ENCODE measurements at regions not wholly inside any gene's neighbourhood (a gene's known extent, or its start where the extent isn't known, plus 50 kb on each side); places are given as distances from the start of the nearest gene placed in this dataset.
"Not testable (repeated sequence)": the region's sequence is repeated elsewhere in the genome, so short reads cannot be mapped to it uniquely, and the experiment has no call there.

DNA sequence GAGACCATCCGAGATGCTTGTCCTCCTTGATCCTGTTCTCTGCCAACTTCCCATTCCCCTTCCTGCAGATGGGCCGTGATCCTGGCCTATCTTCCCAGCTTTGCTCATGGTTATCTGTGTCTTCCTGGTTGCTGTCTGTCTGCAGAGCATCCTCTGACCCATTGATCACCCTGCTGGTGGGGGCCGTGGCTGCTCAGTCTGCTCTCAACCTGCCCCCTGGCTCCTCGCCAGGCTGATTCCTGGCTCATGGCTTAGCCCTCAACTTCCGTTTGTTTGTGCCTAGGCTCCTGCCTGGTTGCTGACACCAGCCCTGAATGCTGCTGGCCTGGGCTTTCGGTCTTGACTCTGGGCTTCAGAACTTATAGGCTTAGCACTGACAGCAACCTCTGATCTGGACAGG lies 67.1 kb upstream of the SMIM15 start:
- H3K27ac ChIP-seq = no peak overlapping the region
- TF ChIP-seq POLR2A (IDR thresholded peaks at IDR 0.05) = no peak
- TF ChIP-seq, protein P1, sequence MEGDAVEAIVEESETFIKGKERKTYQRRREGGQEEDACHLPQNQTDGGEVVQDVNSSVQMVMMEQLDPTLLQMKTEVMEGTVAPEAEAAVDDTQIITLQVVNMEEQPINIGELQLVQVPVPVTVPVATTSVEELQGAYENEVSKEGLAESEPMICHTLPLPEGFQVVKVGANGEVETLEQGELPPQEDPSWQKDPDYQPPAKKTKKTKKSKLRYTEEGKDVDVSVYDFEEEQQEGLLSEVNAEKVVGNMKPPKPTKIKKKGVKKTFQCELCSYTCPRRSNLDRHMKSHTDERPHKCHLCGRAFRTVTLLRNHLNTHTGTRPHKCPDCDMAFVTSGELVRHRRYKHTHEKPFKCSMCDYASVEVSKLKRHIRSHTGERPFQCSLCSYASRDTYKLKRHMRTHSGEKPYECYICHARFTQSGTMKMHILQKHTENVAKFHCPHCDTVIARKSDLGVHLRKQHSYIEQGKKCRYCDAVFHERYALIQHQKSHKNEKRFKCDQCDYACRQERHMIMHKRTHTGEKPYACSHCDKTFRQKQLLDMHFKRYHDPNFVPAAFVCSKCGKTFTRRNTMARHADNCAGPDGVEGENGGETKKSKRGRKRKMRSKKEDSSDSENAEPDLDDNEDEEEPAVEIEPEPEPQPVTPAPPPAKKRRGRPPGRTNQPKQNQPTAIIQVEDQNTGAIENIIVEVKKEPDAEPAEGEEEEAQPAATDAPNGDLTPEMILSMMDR (IDR thresholded peaks at IDR 0.05) = no peak
- intact Hi-C loops (cut with DNase I; ENCODE audit: low total_unique reads) = no loop called here
- H3K9me3 ChIP-seq = no peaks in the 10 kb centered on the region
- H3K36me3 ChIP-seq (ENCODE audit: low read depth, missing control alignments) = no peaks in the 10 kb centered on the region
- no peaks in the 10 kb centered on the region for H3K27me3 ChIP-seq
- no peak for DNase-seq
- WGBS, 2 donors = 64 to 66% methylated on average over 6 of the region's 6 CpGs
- no peaks in the 10 kb centered on the region for H3K4me1 ChIP-seq
- no peak overlapping the region for H3K4me3 ChIP-seq

GRCh38 chr5:61230492-61230891 lies 68.2 kb upstream of the SMIM15 start:
- H3K9me3 ChIP-seq = no peaks in the 10 kb centered on the region
- no peak overlapping the region for H3K27ac ChIP-seq
- H3K4me1 ChIP-seq = no peaks in the 10 kb centered on the region
- H3K4me3 ChIP-seq = no peak overlapping the region
- DNase-seq = no peak
- no peaks in the 10 kb centered on the region for H3K36me3 ChIP-seq (ENCODE audit: low read depth, missing control alignments)
- intact Hi-C loops (cut with DNase I; ENCODE audit: low total_unique reads) = no loop called here
- TF ChIP-seq POLR2A (IDR thresholded peaks at IDR 0.05) = no peak
- TF ChIP-seq, protein P1 (IDR thresholded peaks at IDR 0.05) = no peak
- WGBS, 2 donors = 92 to 94% methylated on average over 3 of the region's 3 CpGs
- H3K27me3 ChIP-seq = no peaks in the 10 kb centered on the region

- TF ChIP-seq, protein P1 (IDR thresholded peaks at IDR 0.05) = no peak
- TF ChIP-seq POLR2A (IDR thresholded peaks at IDR 0.05) = no peak
- intact Hi-C loops (cut with DNase I; ENCODE audit: low total_unique reads) = no loop called here
- Histone ChIP-seq H3K4me3 (no peak overlapping the region), H3K27me3 (no peaks in the 10 kb centered on the region), H3K36me3 (ENCODE audit: low read depth, missing control alignments) (no peaks in the 10 kb centered on the region), H3K9me3 (no peaks in the 10 kb centered on the region), H3K4me1 (no peaks in the 10 kb centered on the region), H3K27ac (no peak overlapping the region)
- DNase-seq = no peak
Observed at GRCh38 chr5:61231813-61232212, 69.5 kb upstream of the SMIM15 start.

- Histone ChIP-seq H3K9me3 (no peaks in the 10 kb centered on the region), H3K4me1 (no peaks in the 10 kb centered on the region), H3K27me3 (no peaks in the 10 kb centered on the region), H3K27ac (no peak overlapping the region), H3K36me3 (ENCODE audit: low read depth, missing control alignments) (no peaks in the 10 kb centered on the region), H3K4me3 (no peak overlapping the region)
- intact Hi-C loops (cut with DNase I; ENCODE audit: low total_unique reads) = no loop called here
- no peak for DNase-seq
- WGBS, 2 donors = 51 to 77% methylated on average over 3 of the region's 3 CpGs
- no peak for TF ChIP-seq POLR2A (IDR thresholded peaks at IDR 0.05)
- TF ChIP-seq, protein P1 (IDR thresholded peaks at IDR 0.05) = no peak
Observed at GRCh38 chr5:61232490-61233050, 70.3 kb upstream of the SMIM15 start.

DNA sequence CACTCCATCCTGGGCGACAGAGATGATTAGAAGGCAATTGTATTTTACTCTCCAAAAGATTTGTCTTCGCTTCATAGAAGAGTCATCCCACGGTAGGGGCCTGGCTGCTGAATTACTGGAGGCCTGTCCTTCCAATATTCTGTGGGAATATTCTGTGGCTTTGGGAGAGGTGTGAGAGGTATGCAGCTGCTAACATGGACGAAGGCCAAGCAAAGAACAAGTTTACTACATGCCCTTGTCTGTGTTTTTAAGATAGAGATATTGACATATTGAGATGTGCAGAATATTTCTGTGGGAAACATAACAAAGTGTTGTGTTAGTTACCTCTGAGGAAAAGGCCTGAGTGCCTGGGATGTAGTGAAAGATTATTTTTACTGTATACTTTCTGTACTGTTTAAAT lies 71.8 kb upstream of the SMIM15 start:
- Histone ChIP-seq H3K27ac (no peak overlapping the region), H3K27me3 (no peaks in the 10 kb centered on the region)
- intact Hi-C loops (cut with DNase I; ENCODE audit: low total_unique reads) = no loop called here

DNA sequence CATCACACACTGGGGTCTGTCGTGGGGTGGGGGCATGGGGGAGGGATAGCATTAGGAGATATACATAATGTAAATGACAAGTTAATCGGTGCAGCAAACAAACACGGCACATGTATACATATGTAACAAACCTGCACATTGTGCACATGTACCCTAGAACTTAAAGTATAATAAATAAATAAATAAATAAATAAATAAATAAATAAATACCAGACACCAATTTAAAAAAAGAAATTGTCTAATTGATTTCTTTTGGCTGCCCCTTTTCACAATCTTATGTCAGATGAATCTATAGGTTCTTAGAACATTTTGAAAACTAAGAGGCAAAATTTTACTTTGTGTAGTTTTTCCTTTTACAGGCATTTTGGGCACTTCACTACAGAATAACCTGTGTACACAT lies 74.4 kb upstream of the SMIM15 start:
- H3K4me1 ChIP-seq; H3K36me3 ChIP-seq (ENCODE audit: low read depth, missing control alignments); H3K27me3 ChIP-seq; H3K4me3 ChIP-seq; intact Hi-C loops (cut with DNase I; ENCODE audit: low total_unique reads); DNase-seq; H3K9me3 ChIP-seq; H3K27ac ChIP-seq: not testable (repeated sequence)
- WGBS, 2 donors = 77 to 79% methylated on average over 3 of the region's 3 CpGs

More for the DNA sequence above, 71.8 kb upstream of the SMIM15 start:
- WGBS, 2 donors = 81 to 87% methylated on average over 4 of the region's 4 CpGs
- DNase-seq = no peak
- Histone ChIP-seq H3K36me3 (ENCODE audit: low read depth, missing control alignments) (no peaks in the 10 kb centered on the region), H3K9me3 (no peaks in the 10 kb centered on the region), H3K4me1 (no peaks in the 10 kb centered on the region), H3K4me3 (no peak overlapping the region)
- no peak for TF ChIP-seq POLR2A (IDR thresholded peaks at IDR 0.05)
- TF ChIP-seq, protein P1 (IDR thresholded peaks at IDR 0.05) = no peak
